ENCODE measurements at regions not wholly inside any gene's neighbourhood (a gene's known extent, or its start where the extent isn't known, plus 50 kb on each side); places are given as distances from the start of the nearest gene placed in this dataset.

DNA sequence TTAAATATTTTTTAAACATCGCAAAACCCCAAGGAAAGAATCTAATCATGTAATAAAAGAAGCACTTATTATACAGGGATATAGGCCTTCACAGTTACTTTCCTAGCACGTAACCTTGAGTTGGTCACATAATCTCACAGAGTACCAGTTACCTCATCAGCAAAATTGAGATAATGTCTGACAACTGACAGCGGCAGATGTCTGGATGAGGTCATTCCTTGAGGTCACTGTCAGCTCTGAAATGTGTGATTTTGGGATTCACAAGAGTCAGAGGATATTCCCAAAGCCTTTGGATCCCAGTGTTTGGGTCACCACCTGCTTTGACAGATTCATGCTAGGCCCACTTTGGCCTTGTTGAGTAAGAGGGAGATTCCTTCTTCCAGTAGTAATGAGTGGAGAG lies 151.4 kb upstream of the SEMA6D start:
- no peak for TF ChIP-seq POLR2A (IDR thresholded peaks at IDR 0.05)
- TF ChIP-seq, protein P1, sequence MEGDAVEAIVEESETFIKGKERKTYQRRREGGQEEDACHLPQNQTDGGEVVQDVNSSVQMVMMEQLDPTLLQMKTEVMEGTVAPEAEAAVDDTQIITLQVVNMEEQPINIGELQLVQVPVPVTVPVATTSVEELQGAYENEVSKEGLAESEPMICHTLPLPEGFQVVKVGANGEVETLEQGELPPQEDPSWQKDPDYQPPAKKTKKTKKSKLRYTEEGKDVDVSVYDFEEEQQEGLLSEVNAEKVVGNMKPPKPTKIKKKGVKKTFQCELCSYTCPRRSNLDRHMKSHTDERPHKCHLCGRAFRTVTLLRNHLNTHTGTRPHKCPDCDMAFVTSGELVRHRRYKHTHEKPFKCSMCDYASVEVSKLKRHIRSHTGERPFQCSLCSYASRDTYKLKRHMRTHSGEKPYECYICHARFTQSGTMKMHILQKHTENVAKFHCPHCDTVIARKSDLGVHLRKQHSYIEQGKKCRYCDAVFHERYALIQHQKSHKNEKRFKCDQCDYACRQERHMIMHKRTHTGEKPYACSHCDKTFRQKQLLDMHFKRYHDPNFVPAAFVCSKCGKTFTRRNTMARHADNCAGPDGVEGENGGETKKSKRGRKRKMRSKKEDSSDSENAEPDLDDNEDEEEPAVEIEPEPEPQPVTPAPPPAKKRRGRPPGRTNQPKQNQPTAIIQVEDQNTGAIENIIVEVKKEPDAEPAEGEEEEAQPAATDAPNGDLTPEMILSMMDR (IDR thresholded peaks at IDR 0.05), result no peak
